Nephron (organoid): ENCODE measurements at regions not wholly inside any gene's neighbourhood (a gene's known extent, or its start where the extent isn't known, plus 50 kb on each side); places are given as distances from the start of the nearest gene placed in this dataset.
A peak's percentile ranks its signal among the peaks of the same experiment; 100 is the strongest.

Experiments used
- H3K27ac Mint-ChIP-seq, 3 experiments: 2 replicates each; pipeline ENCODE4 v1.8.0; 2020; ENCODE audit warnings: mixed read lengths in 3 of 3, mild to moderate bottlenecking in 2 of 3, moderate library complexity in 1 of 3
- H3K27me3 Mint-ChIP-seq: 2 replicates; pipeline ENCODE4 v1.8.0; 2021; ENCODE audit warnings: low read depth, mild to moderate bottlenecking, moderate library complexity, mixed read lengths
- H3K36me3 Mint-ChIP-seq: 2 replicates; pipeline ENCODE4 v1.8.0; 2020; ENCODE audit warnings: low read depth, mixed read lengths
- H3K4me1 Mint-ChIP-seq: 2 replicates; pipeline ENCODE4 v1.8.0; 2020; ENCODE audit warnings: mixed read lengths
- H3K4me3 Mint-ChIP-seq, 3 experiments: 2 replicates each; pipeline ENCODE4 v1.8.0; 2020; ENCODE audit warnings: mild to moderate bottlenecking in 3 of 3, mixed read lengths in 3 of 3, moderate library complexity in 2 of 3
- H3K9me3 Mint-ChIP-seq: 2 replicates; pipeline ENCODE4 v1.8.0; 2020; ENCODE audit warnings: mixed read lengths
- CTCF ChIP-seq, 3 experiments: fragments of 200-600 bp; sonication (generic); IDR thresholded peaks; one replicate each; pipeline ENCODE4 v1.5.0; 2021; ENCODE audit warnings: antibody characterized with exemption in 3 of 3; ENCODE audit not compliant: unreplicated experiment in 3 of 3

DNA sequence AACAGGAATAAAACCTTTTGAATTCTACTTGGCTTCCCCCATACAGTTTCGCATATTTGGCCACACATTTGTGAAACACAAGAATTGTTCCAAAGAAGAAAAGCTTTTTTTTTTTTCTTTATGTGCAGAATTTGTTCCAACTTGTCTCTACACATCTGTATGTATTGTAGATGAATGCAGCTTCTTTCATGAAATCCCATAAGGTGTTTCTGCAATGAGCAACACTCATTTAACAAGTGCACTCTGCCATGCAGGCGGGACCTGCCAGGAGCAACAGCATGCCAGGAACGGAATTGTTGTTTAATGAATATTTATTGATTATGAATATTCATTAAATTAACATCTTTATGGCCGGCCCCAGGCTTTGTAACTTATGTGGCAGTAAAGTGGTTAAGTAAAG, 1075.0 kb downstream of the TTLL7 start:
- no peaks in the 10 kb centered on the region for H3K27me3 Mint-ChIP-seq
- peaks cover 5% of the 10 kb centered on the region for H3K4me1 Mint-ChIP-seq
- no peak for TF ChIP-seq CTCF (IDR thresholded peaks at IDR 0.05; ENCODE audit: unreplicated experiment in 3 of 3)
- H3K36me3 Mint-ChIP-seq: no peaks in the 10 kb centered on the region
- H3K9me3 Mint-ChIP-seq: no peaks in the 10 kb centered on the region
- H3K4me3 Mint-ChIP-seq: no peak overlapping the region
- peak overlapping the region in 1 of 3 experiments; percentile 14 for H3K27ac Mint-ChIP-seq

DNA sequence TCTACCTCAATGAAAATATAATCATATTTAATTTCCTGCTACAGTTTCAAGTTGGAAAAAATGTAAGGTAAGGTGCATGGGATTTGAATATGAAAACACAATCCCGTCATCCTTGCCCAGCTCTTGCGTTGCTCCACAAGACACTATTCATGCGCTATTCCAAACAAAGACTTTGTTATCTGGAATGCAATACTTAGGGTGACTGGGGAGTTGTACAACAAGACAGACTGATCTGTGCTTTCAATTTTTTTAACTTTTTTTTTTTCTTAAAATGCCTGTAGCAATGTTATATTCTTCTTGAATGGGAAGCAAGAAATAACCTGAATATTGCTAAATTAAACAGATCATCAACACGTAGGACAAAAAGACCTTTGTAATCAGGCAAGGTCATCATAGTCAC, 1077.2 kb downstream of the TTLL7 start:
- H3K4me1 Mint-ChIP-seq: no peaks in the 10 kb centered on the region
- H3K4me3 Mint-ChIP-seq: no peak overlapping the region
- H3K27ac Mint-ChIP-seq: no peak overlapping the region
- H3K36me3 Mint-ChIP-seq: no peaks in the 10 kb centered on the region
- TF ChIP-seq CTCF (IDR thresholded peaks at IDR 0.05; ENCODE audit: unreplicated experiment in 3 of 3): no peak
- H3K9me3 Mint-ChIP-seq: no peaks in the 10 kb centered on the region
- no peaks in the 10 kb centered on the region for H3K27me3 Mint-ChIP-seq

DNA sequence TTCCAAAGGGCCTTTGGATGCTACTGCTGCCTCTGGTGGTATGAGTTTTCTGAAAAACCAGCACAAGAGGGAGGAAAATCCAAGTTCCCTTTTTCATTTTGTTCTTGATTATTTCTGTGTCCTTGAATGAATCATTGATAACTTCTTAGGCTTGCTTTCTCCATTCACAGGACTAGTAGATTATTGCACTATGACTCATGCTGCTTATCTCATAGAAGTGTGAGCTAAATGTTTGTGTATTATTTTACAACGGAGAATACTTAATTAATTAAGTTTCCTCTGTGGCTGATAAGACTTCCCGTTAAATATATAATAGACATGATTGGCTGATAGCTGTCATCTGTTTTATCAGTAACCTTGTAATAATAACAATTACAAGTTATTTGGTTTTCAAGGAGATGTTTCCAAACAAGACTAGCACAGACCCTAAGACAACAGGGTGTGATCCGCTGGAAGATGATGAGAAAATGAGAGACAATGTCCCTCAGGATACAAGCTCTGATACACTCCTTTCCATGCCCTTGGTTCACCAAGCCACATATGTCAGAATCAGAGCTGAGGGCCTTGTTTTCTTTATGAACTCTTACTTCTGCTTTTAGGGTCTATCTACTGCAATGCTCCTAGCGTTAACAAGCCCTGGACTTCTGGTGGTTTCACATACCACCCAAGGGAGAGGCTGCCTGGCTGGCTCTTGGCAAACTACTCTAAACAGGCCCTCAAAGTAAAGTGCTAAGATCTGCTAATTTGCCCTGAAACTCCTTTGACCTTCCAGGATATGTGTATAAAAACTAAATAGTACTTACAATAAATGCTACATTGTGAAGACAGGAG, 1078.3 kb downstream of the TTLL7 start:
- Mint-ChIP-seq H3K36me3 (no peaks in the 10 kb centered on the region), H3K9me3 (no peaks in the 10 kb centered on the region), H3K4me1 (no peaks in the 10 kb centered on the region), H3K4me3 (no peak overlapping the region), H3K27ac (no peak overlapping the region), H3K27me3 (no peaks in the 10 kb centered on the region)
- TF ChIP-seq CTCF (IDR thresholded peaks at IDR 0.05; ENCODE audit: unreplicated experiment in 3 of 3): no peak

- H3K27ac Mint-ChIP-seq: no peak overlapping the region
- no peaks in the 10 kb centered on the region for H3K4me1 Mint-ChIP-seq
- H3K27me3 Mint-ChIP-seq: no peaks in the 10 kb centered on the region
- no peaks in the 10 kb centered on the region for H3K9me3 Mint-ChIP-seq
- no peak for TF ChIP-seq CTCF (IDR thresholded peaks at IDR 0.05; ENCODE audit: unreplicated experiment in 3 of 3)
- no peaks in the 10 kb centered on the region for H3K36me3 Mint-ChIP-seq
- H3K4me3 Mint-ChIP-seq: no peak overlapping the region
These were observed 1079.1 kb downstream of the TTLL7 start for GRCh38 chr1:82919837-82920236.

GRCh38 chr1:82907313-82907712, 1091.6 kb downstream of the TTLL7 start:
- TF ChIP-seq CTCF (IDR thresholded peaks at IDR 0.05; ENCODE audit: unreplicated experiment in 3 of 3): no peak
- Mint-ChIP-seq H3K36me3 (no peaks in the 10 kb centered on the region), H3K9me3 (no peaks in the 10 kb centered on the region), H3K27me3 (no peaks in the 10 kb centered on the region), H3K4me3 (no peak overlapping the region), H3K4me1 (no peaks in the 10 kb centered on the region), H3K27ac (no peak overlapping the region)

- no peak overlapping the region for H3K27ac Mint-ChIP-seq
These were observed 1095.3 kb downstream of the TTLL7 start for GRCh38 chr1:82903626-82904025.

More at GRCh38 chr1:82903626-82904025, 1095.3 kb downstream of the TTLL7 start:
- TF ChIP-seq CTCF (IDR thresholded peaks at IDR 0.05; ENCODE audit: unreplicated experiment in 3 of 3): no peak
- Mint-ChIP-seq H3K9me3 (no peaks in the 10 kb centered on the region), H3K27me3 (no peaks in the 10 kb centered on the region), H3K4me3 (no peak overlapping the region), H3K36me3 (no peaks in the 10 kb centered on the region), H3K4me1 (no peaks in the 10 kb centered on the region)
